ENCODE measurements at regions not wholly inside any gene's neighbourhood (a gene's known extent, or its start where the extent isn't known, plus 50 kb on each side); places are given as distances from the start of the nearest gene placed in this dataset.

- ChIA-PET CTCF (no interaction called here), POLR2A (no interaction called here)
- no peaks in the 10 kb centered on the region for H3K36me3 ChIP-seq (ENCODE audit: control insufficient read depth in 2 of 2, insufficient read depth in 1 of 2, low read length in 2 of 2)
- no peaks in the 10 kb centered on the region for H3K4me1 ChIP-seq (ENCODE audit: control insufficient read depth, insufficient read depth, low read length)
- no peak overlapping the region for H3K4me3 ChIP-seq (ENCODE audit: low read depth, low read length)
- no peak overlapping the region for H3K27ac ChIP-seq (ENCODE audit: extremely low read depth, low read depth, low read length)
- no peak for TF ChIP-seq SCRT2 (tag by site-specific recombination; IDR thresholded peaks at IDR 0.05)
- no peak for TF ChIP-seq RBAK (tag by site-specific recombination; IDR thresholded peaks at IDR 0.05)
- TF ChIP-seq SCRT1 (tag by site-specific recombination; IDR thresholded peaks at IDR 0.05; ENCODE audit: borderline replicate concordance), result no peak
- TF ChIP-seq ZNF791 (tag by site-specific recombination; IDR thresholded peaks at IDR 0.05), result no peak
- no peak for TF ChIP-seq ZNF521 (tag by site-specific recombination; IDR thresholded peaks at IDR 0.05)
- no peak for TF ChIP-seq ZNF660 (tag by site-specific recombination; IDR thresholded peaks at IDR 0.05)
- no peak for TF ChIP-seq ZBTB6 (tag by site-specific recombination; IDR thresholded peaks at IDR 0.05)
- no peak for TF ChIP-seq ZSCAN18 (tag by site-specific recombination; IDR thresholded peaks at IDR 0.05)
- TF ChIP-seq ZFP37 (tag by site-specific recombination; IDR thresholded peaks at IDR 0.05), result no peak
- TF ChIP-seq MEIS1 (CRISPR knock-in tag; IDR thresholded peaks at IDR 0.05; ENCODE audit: borderline replicate concordance), result no peak
- TF ChIP-seq ZNF416 (tag by site-specific recombination; IDR thresholded peaks at IDR 0.05), result no peak
- no peak for TF ChIP-seq PATZ1 (tag by site-specific recombination; IDR thresholded peaks at IDR 0.05)
- no peak for TF ChIP-seq ZNF398 (tag by site-specific recombination; IDR thresholded peaks at IDR 0.05)
- no peaks in the 10 kb centered on the region for H3K9me3 ChIP-seq (ENCODE audit: control insufficient read depth, insufficient read depth, low read depth, low read length)
Measured at GRCh38 chr9:10910779-10911178, 298.0 kb upstream of the PTPRD start.

GRCh38 chr9:10911373-10911772, 298.6 kb upstream of the PTPRD start:
- TF ChIP-seq SP2 (tag by site-specific recombination; IDR thresholded peaks at IDR 0.05) (no peak), ZNF677 (tag by site-specific recombination; IDR thresholded peaks at IDR 0.05) (no peak), SCRT2 (tag by site-specific recombination; IDR thresholded peaks at IDR 0.05) (no peak), ZNF791 (tag by site-specific recombination; IDR thresholded peaks at IDR 0.05) (no peak), ZSCAN5A (tag by site-specific recombination; IDR thresholded peaks at IDR 0.05) (no peak), OVOL3 (tag by site-specific recombination; IDR thresholded peaks at IDR 0.05) (no peak), ZNF404 (tag by site-specific recombination; IDR thresholded peaks at IDR 0.05) (no peak), ZNF23 (tag by site-specific recombination; IDR thresholded peaks at IDR 0.05; ENCODE audit: borderline replicate concordance) (no peak), ZNF530 (tag by site-specific recombination; IDR thresholded peaks at IDR 0.05; ENCODE audit: low read depth) (no peak), ZNF426 (tag by site-specific recombination; IDR thresholded peaks at IDR 0.05) (no peak), ZNF843 (tag by site-specific recombination; IDR thresholded peaks at IDR 0.05) (no peak), TCF7L2 (IDR thresholded peaks at IDR 0.05; ENCODE audit: borderline replicate concordance, low read depth, low read length) (no peak), KLF7 (tag by site-specific recombination; IDR thresholded peaks at IDR 0.05; ENCODE audit: borderline replicate concordance) (no peak), ZNF561 (tag by site-specific recombination; IDR thresholded peaks at IDR 0.05; ENCODE audit: borderline replicate concordance) (no peak), ZNF10 (tag by site-specific recombination; IDR thresholded peaks at IDR 0.05) (no peak), ZFP69B (tag by site-specific recombination; IDR thresholded peaks at IDR 0.05) (no peak), ZNF521 (tag by site-specific recombination; IDR thresholded peaks at IDR 0.05) (no peak), FEZF1 (tag by site-specific recombination; IDR thresholded peaks at IDR 0.05) (no peak), IKZF3 (tag by site-specific recombination; IDR thresholded peaks at IDR 0.05) (no peak)

More at GRCh38 chr9:10911373-10911772, 298.6 kb upstream of the PTPRD start:
- ChIA-PET CTCF (no interaction called here), POLR2A (no interaction called here)
- H3K9me3 ChIP-seq (ENCODE audit: control insufficient read depth, insufficient read depth, low read depth, low read length), result no peaks in the 10 kb centered on the region
- H3K4me1 ChIP-seq (ENCODE audit: control insufficient read depth, insufficient read depth, low read length), result no peaks in the 10 kb centered on the region
- no peaks in the 10 kb centered on the region for H3K36me3 ChIP-seq (ENCODE audit: control insufficient read depth in 2 of 2, insufficient read depth in 1 of 2, low read length in 2 of 2)
- H3K4me3 ChIP-seq (ENCODE audit: low read depth, low read length), result no peak overlapping the region
- H3K27ac ChIP-seq (ENCODE audit: extremely low read depth, low read depth, low read length), result no peak overlapping the region

Data from HEK293 (cell line).